Epithelial cell of prostate (primary cell): ENCODE measurements at regions not wholly inside any gene's neighbourhood (a gene's known extent, or its start where the extent isn't known, plus 50 kb on each side); places are given as distances from the start of the nearest gene placed in this dataset.
A peak's percentile ranks its signal among the peaks of the same experiment; 100 is the strongest.

ENCODE experiments used
- DNase-seq: peaks from one replicate; pipeline ENCODE4 v3.0.0-alpha.2; 2011; ENCODE audit warnings: low read depth, low spot score
- H3K27ac ChIP-seq: fragments of 450-650 bp; 2 replicates; pipeline ENCODE4 v1.5.1; 2017; ENCODE audit warnings: mild to moderate bottlenecking

DNA sequence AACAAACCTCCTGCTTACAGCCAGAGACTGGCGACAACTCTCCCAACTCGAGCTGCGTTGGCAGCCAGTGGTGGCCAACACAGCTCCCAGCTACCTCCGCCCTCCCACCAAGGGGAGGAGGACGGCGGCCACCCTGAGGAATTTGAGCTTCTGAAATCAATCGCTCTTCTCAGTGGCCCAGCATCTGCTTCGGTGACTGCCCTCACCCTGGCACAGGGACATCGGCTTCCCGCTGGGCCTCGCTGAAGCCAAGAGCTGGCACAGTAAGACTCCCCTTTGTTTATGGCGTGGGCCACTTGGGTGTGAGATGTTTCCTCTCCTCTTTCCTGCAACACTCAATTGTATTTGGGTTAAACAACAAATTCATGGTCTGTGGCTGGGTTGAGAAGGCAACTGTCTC, 136.2 kb downstream of the ZBTB18 start:
- DNase-seq, result no peak
- H3K27ac ChIP-seq, result no peak overlapping the region

- no peak for DNase-seq
- no peak overlapping the region for H3K27ac ChIP-seq
Observed at GRCh38 chr1:244191581-244191980, 140.5 kb downstream of the ZBTB18 start.

GRCh38 chr1:244192325-244192724, 141.2 kb downstream of the ZBTB18 start:
- no peak for DNase-seq

DNA sequence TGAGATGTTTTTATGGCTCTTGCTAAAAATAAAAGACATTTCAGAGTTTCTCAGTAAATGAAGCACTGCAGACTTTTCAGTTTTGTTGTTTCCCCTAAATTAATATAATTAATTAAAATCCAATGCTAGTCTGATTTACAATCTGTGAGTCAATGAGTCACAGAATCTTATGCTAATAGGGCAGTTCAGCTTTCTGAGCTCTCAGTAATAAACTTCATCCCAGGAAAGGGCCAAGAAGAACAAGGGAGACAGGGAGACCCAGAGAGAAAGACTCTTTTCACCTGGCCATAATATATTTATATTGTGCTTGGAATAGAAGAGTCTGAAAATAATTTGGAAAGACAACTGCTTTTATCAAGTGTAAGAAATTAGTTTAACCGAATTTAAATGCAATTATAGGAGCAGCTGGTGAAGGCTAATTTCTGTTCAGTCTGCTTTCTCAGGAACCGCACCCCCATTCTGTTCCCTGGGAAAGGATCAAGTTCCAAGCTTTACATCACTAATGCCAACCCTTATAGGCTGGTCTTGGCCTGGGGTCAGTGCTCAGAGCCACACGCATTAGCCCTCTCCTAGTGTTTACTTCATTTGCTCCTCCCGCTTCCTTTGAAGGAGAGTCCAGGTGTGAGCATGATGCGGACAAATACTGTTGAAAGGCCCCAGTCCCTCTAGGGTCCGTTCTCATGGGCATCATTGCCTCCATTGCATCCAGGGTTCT, 145.6 kb downstream of the ZBTB18 start:
- no peak overlapping the region for H3K27ac ChIP-seq

More at GRCh38 chr1:244192325-244192724, 141.2 kb downstream of the ZBTB18 start:
- no peak overlapping the region for H3K27ac ChIP-seq

DNA sequence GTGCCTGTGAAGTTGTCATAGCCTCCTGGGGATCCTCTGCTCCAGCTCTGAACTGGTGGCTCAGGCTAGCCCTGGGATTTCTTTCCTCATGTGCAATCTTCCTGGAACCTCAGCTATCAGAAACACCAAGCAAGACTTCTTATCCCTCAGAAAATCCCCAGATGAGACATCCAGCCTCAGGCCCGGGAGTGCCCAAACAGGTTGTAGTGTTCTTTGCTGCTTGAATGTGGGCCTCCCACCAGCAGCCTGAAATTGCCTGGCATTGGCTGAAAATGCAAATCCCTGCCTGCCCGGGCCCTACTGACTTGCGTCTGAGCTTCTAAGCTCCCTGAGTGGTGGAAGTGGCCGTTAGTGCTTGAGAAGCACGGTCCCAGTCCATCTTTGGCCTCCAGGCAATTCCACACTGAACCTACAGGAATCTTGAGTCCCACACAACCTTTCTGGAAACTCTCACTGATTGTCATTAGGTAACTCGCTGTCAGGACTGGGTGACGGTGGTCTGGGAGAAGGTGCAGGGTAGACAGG, 146.8 kb downstream of the ZBTB18 start:
- DNase-seq, result peak; percentile 58
- H3K27ac ChIP-seq, result no peak overlapping the region

More for the DNA sequence above, 145.6 kb downstream of the ZBTB18 start:
- no peak for DNase-seq

- no peak overlapping the region for H3K27ac ChIP-seq
- no peak for DNase-seq
Observed at GRCh38 chr1:244199902-244200301, 148.8 kb downstream of the ZBTB18 start.

- no peak overlapping the region for H3K27ac ChIP-seq
- DNase-seq, result no peak
Observed at GRCh38 chr1:244200596-244200995, 149.5 kb downstream of the ZBTB18 start.

DNA sequence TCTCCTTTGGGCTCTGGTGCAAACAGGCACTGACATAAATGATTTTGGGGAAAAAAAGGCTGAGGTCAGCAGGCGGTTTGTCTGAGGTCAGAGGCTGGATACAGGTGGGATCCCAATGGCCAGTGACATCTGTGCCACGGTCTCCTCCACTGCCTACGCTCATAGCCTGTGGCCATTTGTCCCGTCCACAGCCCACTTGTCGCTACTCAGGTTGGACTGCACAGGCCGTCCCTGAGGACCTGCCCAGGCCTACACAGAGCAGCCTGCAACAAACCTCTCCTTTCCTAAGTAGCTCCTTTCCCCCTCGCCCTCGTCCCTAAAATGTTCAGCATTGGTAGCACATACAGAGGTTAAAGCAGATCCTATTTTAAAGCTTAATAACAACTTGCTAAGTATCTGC, 150.7 kb downstream of the ZBTB18 start:
- H3K27ac ChIP-seq, result no peak overlapping the region
- no peak for DNase-seq

DNA sequence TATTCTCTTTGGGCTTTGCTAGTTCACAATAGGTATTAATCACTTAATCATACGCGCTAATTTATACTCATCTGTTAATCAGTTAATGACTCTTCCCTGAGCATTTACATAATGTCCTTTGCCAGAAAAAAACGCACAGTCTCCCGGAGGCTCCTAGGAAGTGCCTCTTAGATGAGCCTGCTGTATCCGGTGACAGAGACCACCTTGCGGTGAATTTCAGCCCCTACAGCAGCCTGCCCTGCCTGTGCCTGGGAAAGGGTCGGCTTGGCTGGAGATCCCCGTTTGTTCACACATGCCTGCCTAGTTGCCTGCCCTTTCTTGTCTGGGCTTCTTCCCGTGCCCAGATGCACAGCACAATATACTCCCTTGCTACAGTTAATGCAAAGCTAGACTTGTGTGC, 152.9 kb downstream of the ZBTB18 start:
- H3K27ac ChIP-seq, result no peak overlapping the region
- DNase-seq, result no peak

DNA sequence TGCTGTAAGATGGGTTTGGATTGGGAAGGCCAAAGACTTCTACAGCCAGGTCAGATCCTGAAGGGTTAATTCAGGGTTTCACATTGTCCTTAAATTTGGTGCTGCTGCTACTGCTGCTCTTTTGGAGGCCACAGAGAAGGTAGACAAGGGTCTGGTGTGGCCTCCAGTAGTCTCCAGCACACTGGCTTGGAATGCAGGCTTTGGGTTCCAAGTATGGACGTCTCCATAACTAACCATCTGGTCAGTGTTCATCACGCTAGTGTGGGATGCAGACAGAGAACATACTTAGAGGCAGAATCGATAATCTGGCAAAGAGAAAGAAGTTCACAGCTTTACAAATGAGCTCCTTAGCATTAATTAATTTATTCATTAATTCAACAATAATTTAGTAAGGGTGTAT, 154.1 kb downstream of the ZBTB18 start:
- no peak for DNase-seq
- H3K27ac ChIP-seq, result no peak overlapping the region

GRCh38 chr1:244205906-244206305, 154.8 kb downstream of the ZBTB18 start:
- no peak for DNase-seq
- no peak overlapping the region for H3K27ac ChIP-seq

GRCh38 chr1:244207042-244207934, 156.2 kb downstream of the ZBTB18 start:
- DNase-seq, result no peak
- no peak overlapping the region for H3K27ac ChIP-seq

DNA sequence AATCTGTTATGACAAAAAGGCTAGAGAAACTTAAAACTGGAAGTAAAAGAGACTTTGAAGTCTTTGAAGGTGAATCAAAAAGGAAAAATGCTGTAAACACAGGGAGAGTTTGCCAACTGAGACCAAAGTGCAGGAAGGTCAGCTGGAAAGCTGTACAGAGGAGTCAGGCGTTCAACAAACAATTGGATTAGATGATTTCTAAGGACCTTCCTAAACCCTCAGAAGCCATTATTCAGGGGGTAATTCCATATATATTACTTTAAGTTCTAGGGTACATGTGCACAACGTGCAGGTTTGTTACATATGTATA, 156.8 kb downstream of the ZBTB18 start:
- no peak for DNase-seq
- H3K27ac ChIP-seq, result no peak overlapping the region

DNA sequence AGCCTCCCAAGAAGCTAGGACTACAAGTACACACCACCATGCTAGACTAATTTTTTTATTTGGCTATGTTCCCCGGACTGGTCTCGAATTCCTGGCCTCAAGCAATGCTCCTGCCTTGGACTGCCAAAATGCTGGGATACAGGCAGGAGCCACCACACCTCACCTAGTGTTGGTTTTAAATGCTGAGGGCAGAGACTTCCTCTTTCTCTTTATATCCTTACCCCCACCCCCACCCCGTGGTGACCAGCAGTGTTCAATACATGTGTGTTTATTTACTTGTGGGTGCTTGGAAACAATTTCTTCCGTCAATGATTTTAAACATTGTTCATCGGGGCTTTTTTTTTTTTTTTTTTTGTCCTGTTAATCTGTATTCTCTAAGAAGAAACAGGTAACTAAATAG, 158.9 kb downstream of the ZBTB18 start:
- H3K27ac ChIP-seq, result no peak overlapping the region
- no peak for DNase-seq

DNA sequence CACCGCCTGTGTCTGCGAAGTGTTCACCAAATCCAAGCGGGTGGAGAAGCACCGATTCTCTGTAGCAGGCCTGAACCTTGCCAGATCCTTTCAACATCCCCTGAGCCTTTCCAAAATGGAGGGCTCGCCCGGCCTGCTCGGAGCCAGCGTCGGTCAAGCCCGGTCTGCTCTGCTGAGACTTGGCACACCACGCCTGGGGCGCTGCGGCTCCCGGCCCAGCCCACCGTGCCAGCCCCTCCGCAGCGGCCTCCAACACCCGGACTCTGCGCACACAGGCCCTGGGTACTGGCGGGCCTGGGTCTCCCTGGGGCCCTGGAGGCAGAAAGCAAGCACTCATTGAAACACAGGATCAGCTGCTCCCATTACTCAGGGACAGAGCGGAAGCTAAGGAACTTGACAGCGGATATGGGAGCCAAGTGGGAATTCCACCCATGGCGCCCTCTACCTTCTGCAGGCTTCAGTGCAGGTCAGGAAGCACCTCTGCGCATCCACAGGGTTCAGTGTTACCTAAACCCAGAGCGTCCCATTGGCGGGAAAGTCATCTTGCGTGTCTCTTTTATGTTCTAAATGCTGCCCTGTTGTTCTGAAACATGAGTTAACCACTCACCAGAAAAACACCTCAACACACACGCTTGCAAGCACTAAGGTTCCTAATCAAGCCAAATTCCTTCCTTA, 159.9 kb downstream of the ZBTB18 start:
- no peak for DNase-seq
- no peak overlapping the region for H3K27ac ChIP-seq

- DNase-seq, result no peak
- no peak overlapping the region for H3K27ac ChIP-seq
Observed at GRCh38 chr1:244211559-244211944, 160.5 kb downstream of the ZBTB18 start.

GRCh38 chr1:244212219-244212618, 161.1 kb downstream of the ZBTB18 start:
- H3K27ac ChIP-seq, result no peak overlapping the region
- no peak for DNase-seq

- no peak overlapping the region for H3K27ac ChIP-seq
- no peak for DNase-seq
Observed at GRCh38 chr1:244212797-244213475, 161.9 kb downstream of the ZBTB18 start.

- H3K27ac ChIP-seq, result no peak overlapping the region
- peak; percentile 39 for DNase-seq
Observed at GRCh38 chr1:244214009-244214967, 163.2 kb downstream of the ZBTB18 start.
